ENCODE measurements at regions not wholly inside any gene's neighbourhood (a gene's known extent, or its start where the extent isn't known, plus 50 kb on each side); places are given as distances from the start of the nearest gene placed in this dataset.

GRCh38 chr5:89283728-89284493, 400.9 kb upstream of the MEF2C start:
- Histone ChIP-seq H2AFZ (ENCODE audit: low read depth, low read length, severe bottlenecking) (no peak overlapping the region), H3K9me2 (replicated peaks; ENCODE audit: insufficient read depth, low read length) (no peaks in the 10 kb centered on the region), H3K9ac (ENCODE audit: low read length) (no peak overlapping the region), H4K20me1 (ENCODE audit: low read depth, low read length) (no peaks in the 10 kb centered on the region), H3K4me2 (ENCODE audit: low read depth, low read length, poor library complexity, severe bottlenecking) (no peak overlapping the region), H3K27ac (ENCODE audit: low read depth, low read length) (no peak overlapping the region), H3K36me3 (ENCODE audit: low read length) (no peaks in the 10 kb centered on the region), H3K79me2 (ENCODE audit: insufficient read depth, low read length) (no peaks in the 10 kb centered on the region), H3F3A (ENCODE audit: insufficient read depth) (no peaks in the 10 kb centered on the region), H3K4me3 (ENCODE audit: insufficient read depth, low read length, poor library complexity, severe bottlenecking) (no peak overlapping the region), H3K9me3 (ENCODE audit: insufficient read depth, low read length) (no peaks in the 10 kb centered on the region), H3K27me3 (ENCODE audit: low read length) (no peaks in the 10 kb centered on the region)
- TF ChIP-seq EZH2phosphoT487 (conservative IDR thresholded peaks at IDR 0.05; ENCODE audit: low read length) (no peak), CTCF (IDR thresholded peaks at IDR 0.05; ENCODE audit: insufficient read depth, low read length, poor library complexity, severe bottlenecking) (no peak)

GRCh38 chr5:89282554-89283510, 399.8 kb upstream of the MEF2C start:
- H3K9me2 ChIP-seq (replicated peaks; ENCODE audit: insufficient read depth, low read length), result no peaks in the 10 kb centered on the region
- H3K27me3 ChIP-seq (ENCODE audit: low read length), result no peaks in the 10 kb centered on the region
- H3K4me2 ChIP-seq (ENCODE audit: low read depth, low read length, poor library complexity, severe bottlenecking), result no peak overlapping the region
- H3K79me2 ChIP-seq (ENCODE audit: insufficient read depth, low read length), result no peaks in the 10 kb centered on the region
- no peaks in the 10 kb centered on the region for H3F3A ChIP-seq (ENCODE audit: insufficient read depth)
- no peak overlapping the region for H3K9ac ChIP-seq (ENCODE audit: low read length)
- H3K36me3 ChIP-seq (ENCODE audit: low read length), result no peaks in the 10 kb centered on the region
- no peak overlapping the region for H3K27ac ChIP-seq (ENCODE audit: low read depth, low read length)
- H2AFZ ChIP-seq (ENCODE audit: low read depth, low read length, severe bottlenecking), result no peak overlapping the region
- TF ChIP-seq CTCF (IDR thresholded peaks at IDR 0.05; ENCODE audit: insufficient read depth, low read length, poor library complexity, severe bottlenecking) (no peak), EZH2phosphoT487 (conservative IDR thresholded peaks at IDR 0.05; ENCODE audit: low read length) (no peak)
- H4K20me1 ChIP-seq (ENCODE audit: low read depth, low read length), result no peaks in the 10 kb centered on the region
- H3K9me3 ChIP-seq (ENCODE audit: insufficient read depth, low read length), result no peaks in the 10 kb centered on the region
- no peak overlapping the region for H3K4me3 ChIP-seq (ENCODE audit: insufficient read depth, low read length, poor library complexity, severe bottlenecking)

GRCh38 chr5:89281766-89282553, 399.0 kb upstream of the MEF2C start:
- Histone ChIP-seq H3K79me2 (ENCODE audit: insufficient read depth, low read length) (no peaks in the 10 kb centered on the region), H3K27ac (ENCODE audit: low read depth, low read length) (no peak overlapping the region), H3K4me2 (ENCODE audit: low read depth, low read length, poor library complexity, severe bottlenecking) (no peak overlapping the region), H3K27me3 (ENCODE audit: low read length) (no peaks in the 10 kb centered on the region), H3K9ac (ENCODE audit: low read length) (no peak overlapping the region), H3K36me3 (ENCODE audit: low read length) (no peaks in the 10 kb centered on the region), H4K20me1 (ENCODE audit: low read depth, low read length) (no peaks in the 10 kb centered on the region), H3K4me3 (ENCODE audit: insufficient read depth, low read length, poor library complexity, severe bottlenecking) (no peak overlapping the region), H3K9me3 (ENCODE audit: insufficient read depth, low read length) (no peaks in the 10 kb centered on the region), H2AFZ (ENCODE audit: low read depth, low read length, severe bottlenecking) (no peak overlapping the region), H3K9me2 (replicated peaks; ENCODE audit: insufficient read depth, low read length) (no peaks in the 10 kb centered on the region), H3F3A (ENCODE audit: insufficient read depth) (no peaks in the 10 kb centered on the region)
- TF ChIP-seq EZH2phosphoT487 (conservative IDR thresholded peaks at IDR 0.05; ENCODE audit: low read length) (no peak), CTCF (IDR thresholded peaks at IDR 0.05; ENCODE audit: insufficient read depth, low read length, poor library complexity, severe bottlenecking) (no peak)

All from SU-DHL-6 (cell line).